ENCODE measurements at regions not wholly inside any gene's neighbourhood (a gene's known extent, or its start where the extent isn't known, plus 50 kb on each side); places are given as distances from the start of the nearest gene placed in this dataset.

- POLR2A ChIA-PET = no interaction called here
- CTCF ChIA-PET = interaction anchor here (1.5 to 1.6 kb wide), 2 partner anchors 11 to 12 kb away, joined by 4 to 5 read pairs; no protein-coding TSS in a partner anchor
- no peak for DNase-seq (ENCODE audit: extremely low spot score)
- no peak for TF ChIP-seq CTCF (IDR thresholded peaks at IDR 0.05; ENCODE audit: control extremely low read depth, extremely low read depth, low read depth, missing control alignments)
Measured at GRCh38 chr5:164958688-164959087, 1453.3 kb downstream of the MAT2B start.

- no peak for TF ChIP-seq CTCF (IDR thresholded peaks at IDR 0.05; ENCODE audit: control extremely low read depth, extremely low read depth, low read depth, missing control alignments)
- CTCF ChIA-PET = interaction anchor here (1.5 to 1.6 kb wide), 2 partner anchors 10 to 14 kb away, joined by 4 to 5 read pairs; no protein-coding TSS in a partner anchor
- POLR2A ChIA-PET = no interaction called here
- DNase-seq (ENCODE audit: extremely low spot score) = no peak
Measured at GRCh38 chr5:164959761-164960160, 1454.3 kb downstream of the MAT2B start.

GRCh38 chr5:164962329-164962961 is 1457.0 kb downstream of the MAT2B start:
- DNase-seq (ENCODE audit: extremely low spot score) = no peak
- TF ChIP-seq CTCF (IDR thresholded peaks at IDR 0.05; ENCODE audit: control extremely low read depth, extremely low read depth, low read depth, missing control alignments) = no peak
- POLR2A ChIA-PET = no interaction called here
- CTCF ChIA-PET = interaction anchor here (1.1 to 1.5 kb wide), 2 partner anchors 16 to 25 kb away, joined by 3 to 4 read pairs; no protein-coding TSS in a partner anchor

- POLR2A ChIA-PET = no interaction called here
Measured at GRCh38 chr5:164966611-164967010, 1461.2 kb downstream of the MAT2B start.

GRCh38 chr5:164967354-164967753 is 1461.9 kb downstream of the MAT2B start:
- ChIA-PET POLR2A (no interaction called here), CTCF (no interaction called here)
- TF ChIP-seq CTCF (IDR thresholded peaks at IDR 0.05; ENCODE audit: control extremely low read depth, extremely low read depth, low read depth, missing control alignments) = no peak
- DNase-seq (ENCODE audit: extremely low spot score) = no peak

More at GRCh38 chr5:164966611-164967010, 1461.2 kb downstream of the MAT2B start:
- CTCF ChIA-PET = no interaction called here
- no peak for DNase-seq (ENCODE audit: extremely low spot score)
- no peak for TF ChIP-seq CTCF (IDR thresholded peaks at IDR 0.05; ENCODE audit: control extremely low read depth, extremely low read depth, low read depth, missing control alignments)

GRCh38 chr5:164972973-164973372 is 1467.6 kb downstream of the MAT2B start:
- TF ChIP-seq CTCF (IDR thresholded peaks at IDR 0.05; ENCODE audit: control extremely low read depth, extremely low read depth, low read depth, missing control alignments) = no peak
- DNase-seq (ENCODE audit: extremely low spot score) = no peak
- POLR2A ChIA-PET = no interaction called here
- CTCF ChIA-PET = interaction anchor here (1.2 kb wide), 1 partner anchor 15 kb away, joined by 3 read pairs; no protein-coding TSS in a partner anchor

Measured in GM10248 (cell line).